ENCODE measurements at regions not wholly inside any gene's neighbourhood (a gene's known extent, or its start where the extent isn't known, plus 50 kb on each side); places are given as distances from the start of the nearest gene placed in this dataset.

- Mint-ChIP-seq H3K4me3 (no peak overlapping the region), H3K27ac (no peak overlapping the region), H3K36me3 (ENCODE audit: low read depth) (peaks cover 3% of the 10 kb centered on the region; the same call in 2 of the 3 replicates), H3K27me3 (ENCODE audit: insufficient read depth, low read depth, poor library complexity) (peaks cover 4% of the 10 kb centered on the region), H3K4me1 (no peaks in the 10 kb centered on the region; the same call in 2 of the 3 replicates), H3K9me3 (peaks cover 17% of the 10 kb centered on the region)
- Histone ChIP-seq H3K79me2 (replicated peaks; ENCODE audit: insufficient read depth) (no peaks in the 10 kb centered on the region), H4K20me1 (replicated peaks; ENCODE audit: insufficient read depth) (no peaks in the 10 kb centered on the region), H3K4me1 (ENCODE audit: insufficient read depth) (no peaks in the 10 kb centered on the region), H3K4me2 (no peak overlapping the region), H3K27me3 (ENCODE audit: insufficient read depth) (no peaks in the 10 kb centered on the region), H3K9me2 (ENCODE audit: insufficient read depth) (peaks cover 2% of the 10 kb centered on the region; the same call in 1 of the 2 replicates), H3F3A (replicated peaks; ENCODE audit: low read depth) (no peaks in the 10 kb centered on the region), H2AFZ (peak overlapping the region; percentile 32; the same call in 1 of the 2 replicates), H3K36me3 (ENCODE audit: insufficient read depth) (no peaks in the 10 kb centered on the region), H3K27ac (ENCODE audit: low read depth) (no peak overlapping the region), H3K4me3 (no peak overlapping the region)
- ATAC-seq = no peak
- TF ChIP-seq, protein P1, sequence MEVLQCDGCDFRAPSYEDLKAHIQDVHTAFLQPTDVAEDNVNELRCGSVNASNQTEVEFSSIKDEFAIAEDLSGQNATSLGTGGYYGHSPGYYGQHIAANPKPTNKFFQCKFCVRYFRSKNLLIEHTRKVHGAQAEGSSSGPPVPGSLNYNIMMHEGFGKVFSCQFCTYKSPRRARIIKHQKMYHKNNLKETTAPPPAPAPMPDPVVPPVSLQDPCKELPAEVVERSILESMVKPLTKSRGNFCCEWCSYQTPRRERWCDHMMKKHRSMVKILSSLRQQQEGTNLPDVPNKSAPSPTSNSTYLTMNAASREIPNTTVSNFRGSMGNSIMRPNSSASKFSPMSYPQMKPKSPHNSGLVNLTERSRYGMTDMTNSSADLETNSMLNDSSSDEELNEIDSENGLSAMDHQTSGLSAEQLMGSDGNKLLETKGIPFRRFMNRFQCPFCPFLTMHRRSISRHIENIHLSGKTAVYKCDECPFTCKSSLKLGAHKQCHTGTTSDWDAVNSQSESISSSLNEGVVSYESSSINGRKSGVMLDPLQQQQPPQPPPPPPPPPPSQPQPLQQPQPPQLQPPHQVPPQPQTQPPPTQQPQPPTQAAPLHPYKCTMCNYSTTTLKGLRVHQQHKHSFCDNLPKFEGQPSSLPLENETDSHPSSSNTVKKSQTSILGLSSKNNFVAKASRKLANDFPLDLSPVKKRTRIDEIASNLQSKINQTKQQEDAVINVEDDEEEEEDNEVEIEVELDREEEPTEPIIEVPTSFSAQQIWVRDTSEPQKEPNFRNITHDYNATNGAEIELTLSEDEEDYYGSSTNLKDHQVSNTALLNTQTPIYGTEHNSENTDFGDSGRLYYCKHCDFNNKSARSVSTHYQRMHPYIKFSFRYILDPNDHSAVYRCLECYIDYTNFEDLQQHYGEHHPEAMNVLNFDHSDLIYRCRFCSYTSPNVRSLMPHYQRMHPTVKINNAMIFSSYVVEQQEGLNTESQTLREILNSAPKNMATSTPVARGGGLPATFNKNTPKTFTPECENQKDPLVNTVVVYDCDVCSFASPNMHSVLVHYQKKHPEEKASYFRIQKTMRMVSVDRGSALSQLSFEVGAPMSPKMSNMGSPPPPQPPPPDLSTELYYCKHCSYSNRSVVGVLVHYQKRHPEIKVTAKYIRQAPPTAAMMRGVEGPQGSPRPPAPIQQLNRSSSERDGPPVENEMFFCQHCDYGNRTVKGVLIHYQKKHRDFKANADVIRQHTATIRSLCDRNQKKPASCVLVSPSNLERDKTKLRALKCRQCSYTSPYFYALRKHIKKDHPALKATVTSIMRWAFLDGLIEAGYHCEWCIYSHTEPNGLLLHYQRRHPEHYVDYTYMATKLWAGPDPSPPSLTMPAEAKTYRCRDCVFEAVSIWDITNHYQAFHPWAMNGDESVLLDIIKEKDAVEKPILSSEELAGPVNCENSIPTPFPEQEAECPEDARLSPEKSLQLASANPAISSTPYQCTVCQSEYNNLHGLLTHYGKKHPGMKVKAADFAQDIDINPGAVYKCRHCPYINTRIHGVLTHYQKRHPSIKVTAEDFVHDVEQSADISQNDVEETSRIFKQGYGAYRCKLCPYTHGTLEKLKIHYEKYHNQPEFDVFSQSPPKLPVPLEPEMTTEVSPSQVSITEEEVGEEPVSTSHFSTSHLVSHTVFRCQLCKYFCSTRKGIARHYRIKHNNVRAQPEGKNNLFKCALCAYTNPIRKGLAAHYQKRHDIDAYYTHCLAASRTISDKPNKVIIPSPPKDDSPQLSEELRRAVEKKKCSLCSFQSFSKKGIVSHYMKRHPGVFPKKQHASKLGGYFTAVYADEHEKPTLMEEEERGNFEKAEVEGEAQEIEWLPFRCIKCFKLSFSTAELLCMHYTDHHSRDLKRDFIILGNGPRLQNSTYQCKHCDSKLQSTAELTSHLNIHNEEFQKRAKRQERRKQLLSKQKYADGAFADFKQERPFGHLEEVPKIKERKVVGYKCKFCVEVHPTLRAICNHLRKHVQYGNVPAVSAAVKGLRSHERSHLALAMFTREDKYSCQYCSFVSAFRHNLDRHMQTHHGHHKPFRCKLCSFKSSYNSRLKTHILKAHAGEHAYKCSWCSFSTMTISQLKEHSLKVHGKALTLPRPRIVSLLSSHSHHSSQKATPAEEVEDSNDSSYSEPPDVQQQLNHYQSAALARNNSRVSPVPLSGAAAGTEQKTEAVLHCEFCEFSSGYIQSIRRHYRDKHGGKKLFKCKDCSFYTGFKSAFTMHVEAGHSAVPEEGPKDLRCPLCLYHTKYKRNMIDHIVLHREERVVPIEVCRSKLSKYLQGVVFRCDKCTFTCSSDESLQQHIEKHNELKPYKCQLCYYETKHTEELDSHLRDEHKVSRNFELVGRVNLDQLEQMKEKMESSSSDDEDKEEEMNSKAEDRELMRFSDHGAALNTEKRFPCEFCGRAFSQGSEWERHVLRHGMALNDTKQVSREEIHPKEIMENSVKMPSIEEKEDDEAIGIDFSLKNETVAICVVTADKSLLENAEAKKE (CRISPR knock-in tag; IDR thresholded peaks at IDR 0.05) = no peak
- TF ChIP-seq CREB1 (CRISPR knock-in tag; IDR thresholded peaks at IDR 0.05; ENCODE audit: low read depth) (no peak), ETS1 (IDR thresholded peaks at IDR 0.05) (no peak), JUNB (IDR thresholded peaks at IDR 0.05; ENCODE audit: unreplicated experiment) (no peak), REST (IDR thresholded peaks at IDR 0.05; ENCODE audit: unreplicated experiment) (no peak), POLR2AphosphoS5 (IDR thresholded peaks at IDR 0.05; ENCODE audit: low read depth) (no peak), EZH2phosphoT487 (IDR thresholded peaks at IDR 0.05; ENCODE audit: unreplicated experiment) (no peak), ZNF331 (CRISPR knock-in tag; IDR thresholded peaks at IDR 0.05; ENCODE audit: low read depth) (no peak), CTCF (conservative IDR thresholded peaks at IDR 0.05; ENCODE audit: low read depth in 2 of 2) (no peak), NANOG (IDR thresholded peaks at IDR 0.05; ENCODE audit: borderline replicate concordance) (no peak), STAT1 (IDR thresholded peaks at IDR 0.05; ENCODE audit: unreplicated experiment) (no peak), EZH2 (IDR thresholded peaks at IDR 0.05; ENCODE audit: low read depth, unreplicated experiment) (no peak)
- no peak for DNase-seq (ENCODE audit: low spot score)
Measured at GRCh38 chr12:94031763-94032162, 116.6 kb upstream of the PLXNC1 start.

Measured in GM23338 (cell line).